GM10266 (cell line): ENCODE measurements at regions not wholly inside any gene's neighbourhood (a gene's known extent, or its start where the extent isn't known, plus 50 kb on each side); places are given as distances from the start of the nearest gene placed in this dataset.

Experiments
- DNase-seq: peaks from one replicate; pipeline ENCODE4 v3.0.0; 2012; ENCODE audit errors: extremely low spot score
- TF ChIP-seq, protein P1 (sequence below): IDR thresholded peaks from 2 replicates; pipeline ENCODE4 v1.5.1; 2012; ENCODE audit warnings: mild to moderate bottlenecking, low read depth; ENCODE audit not compliant: control insufficient read depth, insufficient read depth; ENCODE audit errors: missing control alignments

DNA sequence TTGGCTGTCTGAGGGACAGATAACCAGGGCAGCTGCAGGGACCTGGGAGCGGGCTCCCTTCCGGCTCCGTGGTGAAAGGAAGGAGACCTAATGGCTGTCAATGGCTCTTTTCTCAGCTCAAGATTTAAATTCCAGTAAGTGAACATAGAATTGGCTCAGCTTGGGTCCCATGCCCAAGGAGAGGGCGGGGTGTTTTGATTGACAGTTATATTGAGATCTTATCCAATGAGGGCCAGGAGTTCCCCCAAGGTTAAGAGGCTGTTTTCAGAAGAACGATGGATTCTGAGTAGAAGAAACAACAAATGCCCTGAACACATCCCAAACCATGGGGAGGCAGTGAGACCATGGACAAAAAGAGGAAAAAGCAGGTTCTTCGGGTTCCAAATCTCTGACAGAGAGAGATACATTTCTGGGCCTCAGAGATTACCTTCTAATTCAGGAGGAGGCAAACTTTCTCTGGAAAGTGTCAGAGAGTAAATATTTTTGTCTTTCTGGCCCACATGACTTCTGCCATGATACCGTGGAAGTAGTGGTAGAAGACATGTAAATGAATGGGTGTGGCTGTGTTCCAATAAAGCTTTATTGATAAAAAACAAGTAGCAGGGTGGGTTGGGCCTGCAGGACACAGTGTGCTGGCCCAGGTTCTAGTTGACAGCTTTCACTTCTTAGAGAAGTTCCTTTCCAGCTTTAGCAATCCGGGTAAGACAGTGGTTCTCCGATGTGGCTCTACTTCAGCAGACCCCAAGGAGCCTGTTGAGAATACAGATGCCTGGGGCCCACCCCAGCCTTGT, 219.6 kb downstream of the RPS24 start:
- DNase-seq = no peak
- TF ChIP-seq, protein P1, sequence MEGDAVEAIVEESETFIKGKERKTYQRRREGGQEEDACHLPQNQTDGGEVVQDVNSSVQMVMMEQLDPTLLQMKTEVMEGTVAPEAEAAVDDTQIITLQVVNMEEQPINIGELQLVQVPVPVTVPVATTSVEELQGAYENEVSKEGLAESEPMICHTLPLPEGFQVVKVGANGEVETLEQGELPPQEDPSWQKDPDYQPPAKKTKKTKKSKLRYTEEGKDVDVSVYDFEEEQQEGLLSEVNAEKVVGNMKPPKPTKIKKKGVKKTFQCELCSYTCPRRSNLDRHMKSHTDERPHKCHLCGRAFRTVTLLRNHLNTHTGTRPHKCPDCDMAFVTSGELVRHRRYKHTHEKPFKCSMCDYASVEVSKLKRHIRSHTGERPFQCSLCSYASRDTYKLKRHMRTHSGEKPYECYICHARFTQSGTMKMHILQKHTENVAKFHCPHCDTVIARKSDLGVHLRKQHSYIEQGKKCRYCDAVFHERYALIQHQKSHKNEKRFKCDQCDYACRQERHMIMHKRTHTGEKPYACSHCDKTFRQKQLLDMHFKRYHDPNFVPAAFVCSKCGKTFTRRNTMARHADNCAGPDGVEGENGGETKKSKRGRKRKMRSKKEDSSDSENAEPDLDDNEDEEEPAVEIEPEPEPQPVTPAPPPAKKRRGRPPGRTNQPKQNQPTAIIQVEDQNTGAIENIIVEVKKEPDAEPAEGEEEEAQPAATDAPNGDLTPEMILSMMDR = no peak

DNA sequence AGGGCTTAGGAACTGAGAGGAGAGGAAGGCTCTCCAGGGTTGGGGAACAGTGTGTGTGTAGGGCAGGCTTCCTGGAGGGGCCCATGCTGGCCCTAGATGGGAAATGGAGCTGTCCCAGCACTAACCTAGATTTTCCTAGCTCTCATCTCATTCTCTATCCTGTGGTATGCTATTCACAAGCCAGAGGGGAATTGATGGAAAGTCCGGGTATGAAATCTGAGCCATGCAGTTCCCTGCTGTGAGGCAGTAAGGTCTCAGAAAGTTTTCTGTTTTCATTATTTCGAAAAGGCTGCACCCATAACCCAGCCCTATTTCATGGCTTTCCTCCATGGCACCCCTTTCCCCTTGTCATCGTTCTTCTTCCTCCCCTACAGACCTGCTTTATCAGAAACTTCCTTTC, 220.3 kb downstream of the RPS24 start:
- TF ChIP-seq, protein P1 = no peak
- DNase-seq = no peak

DNA sequence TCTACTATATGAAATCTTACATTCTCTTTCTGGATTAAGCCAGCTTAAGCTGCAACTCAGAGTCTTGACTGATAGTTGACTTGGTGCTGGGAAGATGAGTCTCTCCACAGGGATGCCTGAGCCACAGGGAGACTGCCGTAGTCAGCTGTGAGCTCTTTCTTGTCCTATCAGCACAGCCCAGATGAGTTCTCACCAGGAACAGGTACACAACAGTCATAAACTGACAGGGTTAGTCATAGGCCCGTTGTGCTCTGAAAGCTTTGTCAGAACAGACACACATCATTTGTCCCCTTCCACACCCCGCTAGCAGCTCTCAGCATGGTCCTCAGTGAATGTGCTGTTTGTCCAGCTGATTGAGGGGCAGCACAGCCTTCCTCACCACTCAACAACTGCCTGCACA, 221.6 kb downstream of the RPS24 start:
- DNase-seq = no peak
- TF ChIP-seq, protein P1 = no peak

DNA sequence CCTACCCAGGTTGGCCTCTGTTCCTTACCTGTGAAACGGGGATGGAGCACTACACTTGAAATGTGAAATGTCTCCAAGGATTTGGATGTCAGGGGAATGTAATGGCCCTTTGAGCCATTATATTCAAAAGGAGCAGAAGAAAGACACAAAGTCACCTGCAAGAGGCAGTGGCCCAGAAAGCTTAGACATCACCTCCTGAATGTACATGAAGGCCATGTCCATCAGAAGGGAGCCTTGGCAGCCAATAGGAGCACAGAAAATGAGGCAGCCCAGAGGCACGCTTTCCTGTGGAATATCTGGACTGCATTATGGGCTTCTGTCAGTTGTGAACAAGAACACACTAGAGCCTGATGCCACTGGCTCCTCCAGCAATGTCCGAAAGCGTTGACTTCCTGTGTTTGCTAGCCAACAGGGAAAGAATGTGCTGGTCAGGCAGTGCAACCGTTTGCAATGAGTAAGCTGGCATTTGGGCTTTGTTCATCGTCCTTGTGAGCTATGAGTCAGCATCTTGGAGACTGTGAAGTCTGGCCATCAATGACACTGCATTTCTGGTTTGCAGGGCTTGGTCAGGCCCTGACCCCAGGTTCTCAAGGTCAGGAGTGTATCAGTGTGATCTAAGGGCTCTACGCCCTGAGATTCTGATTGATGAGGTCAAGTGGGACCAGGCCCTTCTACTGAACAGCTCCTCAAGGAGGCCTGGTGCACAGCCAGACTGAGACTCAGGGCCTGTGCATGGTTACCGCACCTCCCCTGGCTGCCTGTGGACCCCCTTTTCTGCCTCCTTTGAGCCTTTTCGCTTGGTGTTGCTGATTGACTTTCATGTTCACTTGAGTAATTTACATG, 222.4 kb downstream of the RPS24 start:
- TF ChIP-seq, protein P1 = no peak
- no peak for DNase-seq

DNA sequence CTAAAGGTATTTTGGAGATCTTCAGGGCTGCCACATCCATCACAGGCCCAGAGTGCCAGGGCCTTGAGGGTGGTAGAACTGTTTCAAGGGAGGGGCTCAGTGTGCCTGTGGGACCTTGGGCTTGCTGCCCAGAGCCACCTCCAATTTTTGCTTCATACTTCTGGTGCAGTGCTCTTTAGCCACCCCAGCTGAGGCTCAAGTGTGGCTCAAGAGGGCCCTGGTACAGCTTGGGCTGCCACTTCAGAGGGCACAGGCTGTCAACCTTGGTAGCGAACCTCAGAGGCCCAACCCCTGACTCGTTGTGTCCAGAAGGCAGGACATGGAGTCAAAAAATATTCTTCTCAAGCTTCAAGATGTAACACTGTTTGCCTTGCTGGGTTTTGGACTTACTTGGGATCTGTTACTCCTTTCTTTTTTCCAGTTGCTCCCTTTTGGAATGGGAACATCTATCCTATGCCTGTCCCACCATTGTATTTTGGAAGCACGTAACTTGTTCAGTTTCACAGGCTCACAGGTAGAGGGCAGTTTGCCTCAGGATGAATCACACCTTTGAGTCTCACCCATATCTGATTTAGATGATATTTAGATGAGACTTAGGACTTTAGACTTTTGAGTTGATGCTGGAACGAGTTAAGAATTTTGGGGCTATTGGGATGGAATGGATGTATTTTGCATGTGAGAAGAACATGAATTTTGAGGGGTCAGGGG, 224.8 kb downstream of the RPS24 start:
- TF ChIP-seq, protein P1 = peak; percentile 16
- DNase-seq = no peak

DNA sequence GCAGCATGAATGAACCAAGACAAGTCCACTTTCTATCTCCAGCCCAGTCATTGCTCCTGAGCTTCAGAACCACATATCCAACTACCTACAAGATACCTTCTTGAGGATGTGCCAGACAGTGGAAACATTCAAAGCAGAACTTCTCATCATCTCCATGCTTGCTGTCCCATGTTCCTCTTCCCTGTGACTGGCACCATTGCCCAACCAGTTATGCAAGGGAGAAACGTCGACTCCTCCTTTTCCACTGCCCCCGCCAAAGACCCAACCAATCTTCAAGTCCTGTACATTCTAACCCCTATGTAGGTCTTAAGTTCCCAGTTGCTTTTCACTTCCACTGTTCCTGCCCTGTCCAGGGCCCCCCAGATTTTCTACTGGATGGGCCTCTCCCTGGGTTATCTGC, 225.7 kb downstream of the RPS24 start:
- DNase-seq = no peak
- TF ChIP-seq, protein P1 = no peak
